NOMO-1 treated with dmso at 0.1 percent for 144 hours (cell line): ENCODE measurements at regions not wholly inside any gene's neighbourhood (a gene's known extent, or its start where the extent isn't known, plus 50 kb on each side); places are given as distances from the start of the nearest gene placed in this dataset.
A peak's percentile ranks its signal among the peaks of the same experiment; 100 is the strongest.

Experiments used
- DNase-seq: peaks from one replicate; lab custom pipeline; 2025; ENCODE audit not compliant: unreplicated experiment; lab: John Stamatoyannopoulos, UW

GRCh38 chr5:148708854-148709253, 54.5 kb upstream of the HTR4 start:
- DNase-seq = no peak

GRCh38 chr5:148711961-148712360, 57.6 kb upstream of the HTR4 start:
- DNase-seq = no peak

GRCh38 chr5:148713735-148714508, 59.6 kb upstream of the HTR4 start:
- DNase-seq = no peak

- DNase-seq = no peak
Measured at GRCh38 chr5:148716716-148717115, 62.4 kb upstream of the HTR4 start.

- no peak for DNase-seq
Measured at GRCh38 chr5:148717668-148718067, 63.3 kb upstream of the HTR4 start.

- DNase-seq = no peak
Measured at GRCh38 chr5:148719605-148720004, 65.3 kb upstream of the HTR4 start.

GRCh38 chr5:148720257-148720656, 65.9 kb upstream of the HTR4 start:
- no peak for DNase-seq

- no peak for DNase-seq
Measured at GRCh38 chr5:148723143-148723542, 68.8 kb upstream of the HTR4 start.

- DNase-seq = no peak
Measured at GRCh38 chr5:148725675-148726074, 71.3 kb upstream of the HTR4 start.

GRCh38 chr5:148729182-148729581, 74.9 kb upstream of the HTR4 start:
- no peak for DNase-seq

- DNase-seq = no peak
Measured at GRCh38 chr5:148730270-148730669, 75.9 kb upstream of the HTR4 start.

- peak; percentile 50 for DNase-seq
Measured at GRCh38 chr5:148730942-148731898, 76.9 kb upstream of the HTR4 start.

- DNase-seq = no peak
Measured at GRCh38 chr5:148732692-148733091, 78.4 kb upstream of the HTR4 start.

- DNase-seq = no peak
Measured at GRCh38 chr5:148733601-148734438, 79.5 kb upstream of the HTR4 start.

- no peak for DNase-seq
Measured at GRCh38 chr5:148734518-148734917, 80.2 kb upstream of the HTR4 start.

GRCh38 chr5:148735301-148735835, 81.0 kb upstream of the HTR4 start:
- no peak for DNase-seq

GRCh38 chr5:148739023-148739422, 84.7 kb upstream of the HTR4 start:
- no peak for DNase-seq

- DNase-seq = no peak
Measured at GRCh38 chr5:148739524-148739923, 85.2 kb upstream of the HTR4 start.

GRCh38 chr5:148740079-148740858, 85.9 kb upstream of the HTR4 start:
- DNase-seq = no peak
